Fibroblast of peridontal ligament (primary cell): ENCODE measurements at regions not wholly inside any gene's neighbourhood (a gene's known extent, or its start where the extent isn't known, plus 50 kb on each side); places are given as distances from the start of the nearest gene placed in this dataset.

ENCODE experiments used
- DNase-seq: peaks from one replicate; pipeline ENCODE4 v3.0.0-alpha.2; 2010; ENCODE audit errors: extremely low read depth

- no peak for DNase-seq
Observed at GRCh38 chr3:41040256-41040655, 159.0 kb upstream of the CTNNB1 start.

GRCh38 chr3:41041462-41041861 is 157.8 kb upstream of the CTNNB1 start:
- DNase-seq: no peak

GRCh38 chr3:41041899-41042298 is 157.4 kb upstream of the CTNNB1 start:
- no peak for DNase-seq

GRCh38 chr3:41044523-41044922 is 154.8 kb upstream of the CTNNB1 start:
- no peak for DNase-seq

GRCh38 chr3:41045491-41045890 is 153.8 kb upstream of the CTNNB1 start:
- DNase-seq: no peak

- DNase-seq: no peak
Observed at GRCh38 chr3:41050144-41050543, 149.2 kb upstream of the CTNNB1 start.

GRCh38 chr3:41053220-41053619 is 146.1 kb upstream of the CTNNB1 start:
- no peak for DNase-seq

GRCh38 chr3:41060106-41060505 is 139.2 kb upstream of the CTNNB1 start:
- no peak for DNase-seq

- no peak for DNase-seq
Observed at GRCh38 chr3:41064070-41064469, 135.2 kb upstream of the CTNNB1 start.

- DNase-seq: no peak
Observed at GRCh38 chr3:41064526-41064925, 134.8 kb upstream of the CTNNB1 start.

- DNase-seq: no peak
Observed at GRCh38 chr3:41065340-41065739, 134.0 kb upstream of the CTNNB1 start.

- DNase-seq: no peak
Observed at GRCh38 chr3:41073190-41073589, 126.1 kb upstream of the CTNNB1 start.

- DNase-seq: no peak
Observed at GRCh38 chr3:41075975-41076374, 123.3 kb upstream of the CTNNB1 start.

- no peak for DNase-seq
Observed at GRCh38 chr3:41076399-41076798, 122.9 kb upstream of the CTNNB1 start.

- no peak for DNase-seq
Observed at GRCh38 chr3:41080141-41080540, 119.2 kb upstream of the CTNNB1 start.

- no peak for DNase-seq
Observed at GRCh38 chr3:41088882-41089281, 110.4 kb upstream of the CTNNB1 start.

- DNase-seq: no peak
Observed at GRCh38 chr3:41089566-41089965, 109.7 kb upstream of the CTNNB1 start.

GRCh38 chr3:41092844-41093243 is 106.5 kb upstream of the CTNNB1 start:
- no peak for DNase-seq

- no peak for DNase-seq
Observed at GRCh38 chr3:41093476-41093875, 105.8 kb upstream of the CTNNB1 start.

GRCh38 chr3:41094351-41094750 is 105.0 kb upstream of the CTNNB1 start:
- no peak for DNase-seq

- no peak for DNase-seq
Observed at GRCh38 chr3:41095702-41096101, 103.6 kb upstream of the CTNNB1 start.

GRCh38 chr3:41097896-41098496 is 101.3 kb upstream of the CTNNB1 start:
- no peak for DNase-seq

GRCh38 chr3:41101231-41101630 is 98.1 kb upstream of the CTNNB1 start:
- DNase-seq: no peak

- no peak for DNase-seq
Observed at GRCh38 chr3:41102053-41102556, 97.2 kb upstream of the CTNNB1 start.
